Effector memory CD8-positive, alpha-beta T cell (primary cell): ENCODE measurements at regions not wholly inside any gene's neighbourhood (a gene's known extent, or its start where the extent isn't known, plus 50 kb on each side); places are given as distances from the start of the nearest gene placed in this dataset.

ENCODE experiments used
- ATAC-seq: fragments of 150-1000 bp; cut with Tn5 transposase; replicated peaks from 2 replicates; pipeline ENCODE4 v1.10.0; 2021; ENCODE audit warnings: mild to moderate bottlenecking, moderate library complexity
- DNase-seq, 3 experiments: peaks; one replicate each; pipeline ENCODE4 v3.0.0; 2021
- H3K27ac Mint-ChIP-seq, 2 donors: one replicate each; pipeline ENCODE4 v1.8.0; 2022; ENCODE audit warnings: mild to moderate bottlenecking in 2 of 2, mixed read lengths in 2 of 2, moderate library complexity in 2 of 2
- H3K27me3 Mint-ChIP-seq, 2 donors: one replicate each; pipeline ENCODE4 v1.8.0; 2022; ENCODE audit warnings: mixed read lengths in 2 of 2
- H3K36me3 Mint-ChIP-seq: one replicate; pipeline ENCODE4 v1.8.0; 2022; ENCODE audit warnings: mild to moderate bottlenecking, moderate library complexity, mixed read lengths; ENCODE audit not compliant: insufficient read depth
- H3K4me1 Mint-ChIP-seq, 2 donors: one replicate each; pipeline ENCODE4 v1.8.0; 2022; ENCODE audit warnings: low read depth in 2 of 2, mixed read lengths in 2 of 2
- H3K4me3 Mint-ChIP-seq, 2 donors: one replicate each; pipeline ENCODE4 v1.8.0; 2022; ENCODE audit warnings: mild to moderate bottlenecking in 2 of 2, mixed read lengths in 2 of 2, moderate library complexity in 2 of 2
- H3K9me3 Mint-ChIP-seq, 2 donors: one replicate each; pipeline ENCODE4 v1.8.0; 2022; ENCODE audit warnings: mixed read lengths in 2 of 2

DNA sequence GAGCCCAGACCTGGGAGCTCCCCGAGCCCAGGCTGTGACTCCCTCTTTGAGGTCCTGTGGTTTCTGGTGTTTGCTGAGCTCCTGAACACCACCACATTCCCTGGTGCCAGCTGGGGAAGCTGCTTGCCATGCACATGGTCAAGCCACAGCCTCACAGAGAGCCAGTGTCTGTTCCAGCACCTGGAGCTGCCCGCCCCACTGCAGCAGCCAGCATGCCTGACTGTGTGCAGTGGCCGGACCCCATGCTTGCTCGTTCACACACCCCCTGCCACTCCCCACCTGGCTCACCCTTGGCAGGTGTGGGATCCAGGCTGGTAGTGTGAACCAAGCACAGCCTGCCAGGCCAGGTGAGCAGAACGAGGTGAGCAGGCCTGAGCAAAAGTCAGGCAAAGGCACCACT, 95.6 kb upstream of the FAM9C start:
- Mint-ChIP-seq H3K36me3 (no peaks in the 10 kb centered on the region), H3K9me3 (no peaks in the 10 kb centered on the region), H3K4me3 (no peak overlapping the region), H3K27ac (no peak overlapping the region), H3K4me1 (no peaks in the 10 kb centered on the region), H3K27me3 (no peaks in the 10 kb centered on the region)
- ATAC-seq (no peak), DNase-seq (no peak)

DNA sequence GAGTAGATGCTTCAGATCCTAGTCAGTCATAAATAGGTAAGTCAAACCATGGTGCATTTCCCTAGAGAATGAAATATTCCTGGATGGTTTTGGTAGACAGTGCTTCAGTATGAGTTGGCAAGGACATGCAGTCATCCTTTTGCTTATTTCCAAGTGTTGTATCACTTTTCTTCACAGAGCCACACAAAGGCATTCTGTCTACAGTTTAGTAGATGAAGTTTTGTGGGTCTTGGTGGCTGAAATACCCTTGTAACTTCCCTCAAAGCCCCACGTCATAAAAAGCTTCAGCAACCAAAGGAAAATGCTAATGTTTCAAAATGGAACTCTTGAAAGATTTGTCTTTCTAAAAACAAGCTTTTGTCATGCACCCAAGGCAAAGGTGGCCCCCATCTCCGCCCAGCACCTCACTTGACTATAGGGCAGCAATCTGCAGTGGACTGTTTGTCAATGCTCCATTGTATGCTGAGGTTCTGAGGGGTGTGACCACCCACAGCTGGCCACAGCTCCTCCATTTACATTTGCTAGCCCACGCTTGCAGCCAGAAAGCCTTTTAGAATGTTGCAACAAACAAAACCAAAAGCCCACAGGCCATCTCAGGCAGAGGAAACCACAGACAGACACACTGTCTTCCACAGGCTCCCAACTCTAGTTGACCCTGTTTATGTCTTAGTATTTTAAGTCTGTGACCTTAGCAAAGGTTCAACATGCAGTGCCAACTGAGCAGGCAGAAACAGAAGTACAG, 87.1 kb upstream of the FAM9C start:
- ATAC-seq (peak; percentile 97), DNase-seq (peak; percentile 9 to 27 (median 27))
- Mint-ChIP-seq H3K36me3 (peaks cover 2% of the 10 kb centered on the region), H3K27me3 (no peaks in the 10 kb centered on the region), H3K27ac (peak overlapping the region; percentile 17 to 38), H3K4me3 (peak overlapping the region; percentile 44 to 46), H3K9me3 (no peaks in the 10 kb centered on the region), H3K4me1 (peaks cover 5 to 6% of the 10 kb centered on the region in 2 donors)

DNA sequence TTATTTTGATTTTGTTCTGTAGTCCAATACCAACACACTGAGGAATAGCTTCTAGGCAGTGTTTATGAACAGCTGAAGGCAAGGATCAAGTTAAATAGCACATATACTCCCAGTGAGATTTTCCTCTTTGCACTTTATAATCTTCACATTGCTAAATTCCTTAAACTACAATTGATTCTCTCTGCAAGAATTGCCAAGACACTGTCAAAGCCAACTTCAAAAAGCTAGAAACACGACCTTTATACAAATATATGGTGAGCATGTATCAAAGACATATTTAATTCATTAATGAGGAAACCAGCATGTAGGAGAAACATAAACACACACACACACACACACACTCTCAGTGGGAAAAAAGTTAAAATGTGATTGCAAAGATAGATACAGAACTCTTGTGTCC, 86.4 kb upstream of the FAM9C start:
- no peak overlapping the region for H3K4me3 Mint-ChIP-seq
- H3K27me3 Mint-ChIP-seq: no peaks in the 10 kb centered on the region
- H3K27ac Mint-ChIP-seq: no peak overlapping the region
- no peaks in the 10 kb centered on the region for H3K9me3 Mint-ChIP-seq
- DNase-seq (no peak), ATAC-seq (no peak)
- peaks cover 5 to 6% of the 10 kb centered on the region in 2 donors for H3K4me1 Mint-ChIP-seq
- peaks cover 2% of the 10 kb centered on the region for H3K36me3 Mint-ChIP-seq

DNA sequence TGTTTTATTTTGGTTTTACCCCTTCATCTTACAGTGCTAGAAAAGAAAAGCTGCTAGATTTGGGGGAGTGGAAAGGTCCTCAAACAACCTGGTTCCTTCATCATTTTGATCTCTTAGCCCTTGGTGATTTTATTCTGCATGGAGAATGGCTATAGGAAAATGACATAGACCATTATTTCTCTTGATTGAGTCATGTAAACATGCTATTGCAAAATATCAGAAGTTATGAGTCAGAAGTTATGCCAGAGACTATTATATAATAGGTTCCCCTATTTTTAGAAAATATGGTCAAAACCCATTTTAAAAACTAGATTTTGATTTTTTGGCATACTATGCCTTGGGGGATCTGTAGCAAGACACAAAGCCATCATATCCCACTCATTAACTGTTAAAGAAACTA, 83.7 kb upstream of the FAM9C start:
- H3K27me3 Mint-ChIP-seq: no peaks in the 10 kb centered on the region
- ATAC-seq (no peak), DNase-seq (no peak)
- H3K4me3 Mint-ChIP-seq: no peak overlapping the region
- no peak overlapping the region for H3K27ac Mint-ChIP-seq
- peaks cover 2% of the 10 kb centered on the region for H3K36me3 Mint-ChIP-seq
- no peaks in the 10 kb centered on the region for H3K9me3 Mint-ChIP-seq
- peaks cover 13 to 14% of the 10 kb centered on the region in 2 donors for H3K4me1 Mint-ChIP-seq

DNA sequence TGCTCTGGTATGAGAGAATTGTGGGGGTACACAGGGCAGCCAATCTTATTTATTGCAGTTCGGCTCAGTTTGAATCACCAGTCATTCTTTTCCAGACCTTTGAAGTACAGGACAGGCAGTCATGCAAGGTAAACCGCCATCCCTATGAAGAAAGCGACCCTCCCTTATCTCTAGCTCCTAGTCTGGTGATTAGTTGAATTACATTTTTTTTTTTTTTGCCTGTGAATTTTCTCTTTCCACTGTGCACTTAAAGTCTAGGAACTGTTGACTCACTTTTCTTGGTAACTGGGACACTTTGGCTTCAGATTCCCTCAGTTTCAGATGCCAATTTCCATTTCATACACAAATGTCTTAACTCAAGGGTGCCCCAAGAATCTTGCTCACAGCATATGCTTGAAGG, 82.4 kb upstream of the FAM9C start:
- no peak for ATAC-seq
- peaks cover 2% of the 10 kb centered on the region for H3K36me3 Mint-ChIP-seq
- H3K9me3 Mint-ChIP-seq: no peaks in the 10 kb centered on the region
- no peak overlapping the region for H3K27ac Mint-ChIP-seq
- H3K4me1 Mint-ChIP-seq: peaks cover 14% of the 10 kb centered on the region in 2 donors
- no peak overlapping the region for H3K4me3 Mint-ChIP-seq
- DNase-seq: no peak
- H3K27me3 Mint-ChIP-seq: no peaks in the 10 kb centered on the region

DNA sequence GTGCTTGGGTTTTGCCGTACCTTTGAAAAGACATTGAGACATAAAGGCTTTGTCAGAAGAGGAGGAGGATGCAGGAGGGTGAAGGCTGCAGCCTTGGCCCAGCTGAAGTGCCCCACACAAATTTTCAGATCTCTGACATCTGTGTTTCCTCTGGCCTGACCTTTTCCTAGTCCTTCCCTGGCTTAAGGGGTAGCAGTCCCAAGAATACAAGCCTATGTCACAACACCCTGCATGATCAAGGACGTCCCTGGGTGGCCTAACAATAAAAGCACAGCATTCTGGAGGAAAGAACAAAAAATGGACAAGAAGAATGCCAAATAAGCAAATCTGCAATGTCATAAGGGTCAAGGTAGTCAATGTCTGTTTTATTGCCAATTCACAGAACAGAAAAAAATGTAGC, 80.8 kb upstream of the FAM9C start:
- Mint-ChIP-seq H3K27me3 (no peaks in the 10 kb centered on the region), H3K4me3 (no peak overlapping the region), H3K9me3 (no peaks in the 10 kb centered on the region), H3K4me1 (peaks cover 10 to 11% of the 10 kb centered on the region in 2 donors), H3K27ac (peak overlapping the region in 1 of 2 donors; percentile 89), H3K36me3 (peaks cover 2% of the 10 kb centered on the region)
- no peak for ATAC-seq
- no peak for DNase-seq

DNA sequence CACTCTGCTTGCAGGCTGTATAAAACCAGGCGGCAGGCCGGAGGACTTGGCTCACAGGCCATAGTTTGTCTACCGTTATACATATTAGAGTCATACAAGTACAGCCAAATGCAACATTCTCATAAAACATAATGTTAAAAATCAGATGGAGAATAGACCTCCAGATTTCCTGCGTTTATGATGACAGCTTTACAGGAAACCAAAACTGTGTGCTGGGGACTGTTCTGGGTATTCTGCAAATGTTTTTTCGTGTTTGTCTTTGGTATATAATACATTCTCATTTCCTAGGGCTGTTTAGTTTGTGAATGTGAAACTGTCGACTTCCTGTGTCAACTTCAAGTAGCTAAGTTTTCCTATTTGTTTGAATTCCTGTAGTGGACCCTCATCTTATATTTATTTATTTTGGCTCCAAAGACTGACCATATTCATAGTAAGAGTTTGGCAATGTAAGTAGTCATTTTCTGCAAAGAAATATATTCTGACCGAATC, 79.5 kb upstream of the FAM9C start:
- Mint-ChIP-seq H3K9me3 (no peaks in the 10 kb centered on the region), H3K4me1 (peaks cover 10 to 11% of the 10 kb centered on the region in 2 donors), H3K27me3 (no peaks in the 10 kb centered on the region), H3K27ac (peak overlapping the region; percentile 89 to 93), H3K36me3 (no peaks in the 10 kb centered on the region), H3K4me3 (peak overlapping the region; percentile 37 to 41)
- no peak for DNase-seq
- ATAC-seq: peak; percentile 59

DNA sequence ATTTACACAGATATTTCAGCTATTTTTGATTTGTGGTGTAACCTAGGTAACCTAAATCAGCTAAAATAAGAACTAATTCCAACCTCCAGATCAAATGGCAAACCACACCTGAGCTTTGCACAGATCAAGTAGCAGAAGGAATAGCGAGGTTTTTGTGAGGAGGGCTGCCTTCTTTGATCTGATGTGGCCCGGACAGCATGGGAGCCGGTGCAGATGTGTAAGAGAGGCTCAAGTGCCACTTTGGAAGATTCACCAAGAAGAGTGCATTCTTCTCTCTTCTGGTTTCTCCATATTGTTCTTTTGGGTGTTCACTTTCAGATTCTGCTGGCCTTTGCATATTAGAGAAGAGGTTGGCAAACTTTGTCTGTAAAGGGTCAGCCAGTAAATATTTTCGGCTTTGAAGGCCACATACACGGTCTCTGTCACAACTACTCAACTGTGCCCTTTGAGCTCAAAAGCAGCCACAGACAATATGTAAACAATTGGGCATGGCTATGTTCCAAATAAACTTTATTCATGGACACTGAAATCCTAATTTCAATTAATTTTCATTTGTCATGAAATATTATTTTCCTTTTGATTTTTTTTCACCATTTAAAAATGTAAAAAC, 78.9 kb upstream of the FAM9C start:
- no peaks in the 10 kb centered on the region for H3K27me3 Mint-ChIP-seq
- H3K4me3 Mint-ChIP-seq: peak overlapping the region; percentile 41 to 58
- no peak for DNase-seq
- no peaks in the 10 kb centered on the region for H3K9me3 Mint-ChIP-seq
- H3K4me1 Mint-ChIP-seq: peaks cover 10 to 11% of the 10 kb centered on the region in 2 donors
- no peak for ATAC-seq
- H3K36me3 Mint-ChIP-seq: no peaks in the 10 kb centered on the region
- peak overlapping the region; percentile 89 to 93 for H3K27ac Mint-ChIP-seq

DNA sequence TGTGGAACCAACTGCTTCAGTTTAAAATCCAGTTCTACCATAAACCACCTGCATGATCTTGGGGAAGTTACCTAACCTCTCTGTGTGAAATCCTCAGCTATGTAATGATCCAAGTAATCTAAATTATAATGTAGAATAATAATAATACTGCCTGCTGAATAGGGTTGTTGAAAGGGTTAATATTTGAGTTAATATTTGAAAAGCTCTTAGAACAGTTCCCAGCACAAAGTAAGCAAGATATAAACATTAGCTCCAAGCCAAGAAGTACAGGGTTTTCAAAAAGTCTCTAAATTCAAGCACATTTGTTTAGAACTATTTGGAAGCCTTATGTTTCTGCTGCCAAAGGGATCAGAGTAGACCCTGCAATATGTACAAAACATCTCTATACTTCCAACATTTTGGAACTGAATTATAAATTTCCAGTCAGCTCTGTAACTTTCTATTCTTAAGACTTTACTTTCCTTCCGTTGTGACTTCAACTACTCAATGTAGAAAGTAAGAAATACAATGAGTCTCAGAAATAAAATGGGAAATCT, 76.7 kb upstream of the FAM9C start:
- H3K36me3 Mint-ChIP-seq: peaks cover 5% of the 10 kb centered on the region
- no peak for DNase-seq

DNA sequence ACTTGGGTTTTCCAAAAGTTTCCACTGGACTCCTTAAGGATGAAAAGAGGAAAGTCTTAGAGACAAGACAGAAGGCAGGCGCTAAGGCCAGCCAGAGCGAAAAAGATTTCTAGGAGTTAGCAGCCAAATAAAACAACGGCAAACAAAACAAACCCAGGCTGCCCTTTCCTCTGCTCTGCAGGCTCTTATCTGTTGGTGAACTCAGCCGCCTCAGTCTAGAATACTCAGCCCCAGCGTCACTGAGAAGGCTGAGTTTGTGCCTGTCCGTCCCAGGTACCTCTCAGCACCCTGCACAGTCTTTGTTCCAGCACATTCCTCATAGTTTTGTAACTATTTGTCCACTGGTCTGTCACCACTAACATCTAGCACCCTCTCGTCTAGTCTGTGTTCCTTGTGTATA, 75.6 kb upstream of the FAM9C start:
- Mint-ChIP-seq H3K9me3 (no peaks in the 10 kb centered on the region), H3K36me3 (peaks cover 5% of the 10 kb centered on the region), H3K27ac (no peak overlapping the region), H3K4me1 (peaks cover 10 to 11% of the 10 kb centered on the region in 2 donors), H3K27me3 (no peaks in the 10 kb centered on the region), H3K4me3 (no peak overlapping the region)
- DNase-seq: no peak
- ATAC-seq: no peak

More for the DNA sequence above, 76.7 kb upstream of the FAM9C start:
- ATAC-seq: no peak
- Mint-ChIP-seq H3K9me3 (no peaks in the 10 kb centered on the region), H3K27ac (no peak overlapping the region), H3K4me3 (no peak overlapping the region), H3K27me3 (no peaks in the 10 kb centered on the region), H3K4me1 (peaks cover 10 to 11% of the 10 kb centered on the region in 2 donors)

DNA sequence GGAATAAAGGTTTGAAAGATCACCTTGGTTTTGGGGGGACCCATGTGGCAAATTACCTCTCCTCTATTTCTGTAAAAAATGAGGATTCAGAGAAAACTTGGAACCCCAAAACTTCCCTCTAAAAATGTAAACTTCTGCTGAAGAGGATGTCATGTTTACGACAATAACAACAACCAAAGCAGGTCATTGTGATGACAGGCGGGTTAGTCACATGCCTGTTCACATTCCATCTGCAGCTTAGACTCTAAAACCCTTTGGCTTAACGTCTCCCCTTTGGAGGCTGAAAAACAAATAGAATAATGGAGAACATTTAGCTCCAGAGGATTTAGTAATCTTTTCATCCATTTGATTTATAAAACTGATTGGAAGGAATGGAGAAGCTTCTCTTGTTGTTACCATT, 75.0 kb upstream of the FAM9C start:
- Mint-ChIP-seq H3K27ac (no peak overlapping the region), H3K36me3 (peaks cover 5% of the 10 kb centered on the region), H3K27me3 (no peaks in the 10 kb centered on the region), H3K9me3 (no peaks in the 10 kb centered on the region), H3K4me1 (peaks cover 6% of the 10 kb centered on the region in 2 donors), H3K4me3 (no peak overlapping the region)
- no peak for DNase-seq
- no peak for ATAC-seq

DNA sequence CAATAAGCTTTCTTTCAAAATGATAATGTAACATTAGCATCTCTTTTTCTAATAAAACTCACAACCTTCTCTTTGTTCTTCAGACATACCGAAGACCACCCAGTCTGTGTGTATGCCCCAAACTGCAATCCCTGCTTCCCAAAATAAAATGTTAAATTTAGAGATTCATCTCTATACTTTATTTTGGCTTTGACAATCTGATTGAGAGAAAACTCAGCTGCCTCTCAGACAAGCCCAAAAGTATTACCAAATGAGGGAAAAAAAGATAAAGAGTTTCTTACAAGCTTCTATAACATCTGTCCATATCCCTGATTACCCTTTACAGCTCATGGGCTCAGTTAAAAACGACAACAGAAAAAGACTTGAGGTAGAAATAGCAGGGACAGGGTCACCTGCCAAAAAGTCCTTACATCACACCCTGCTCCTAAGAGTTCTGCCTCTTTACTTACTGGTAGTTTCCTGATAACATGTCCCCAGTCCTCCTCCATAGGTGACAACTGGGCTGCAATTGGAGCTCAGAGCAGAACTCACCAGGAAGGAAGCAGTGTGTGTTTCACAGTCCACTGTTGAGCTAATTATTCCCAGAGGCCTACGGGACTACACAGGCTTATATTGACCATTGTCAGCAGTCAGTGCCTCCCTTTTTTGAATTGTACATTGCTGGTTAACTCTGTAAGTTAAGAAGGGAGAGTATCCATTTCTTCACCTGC, 70.9 kb upstream of the FAM9C start:
- Mint-ChIP-seq H3K9me3 (no peaks in the 10 kb centered on the region), H3K27ac (peak overlapping the region in 1 of 2 donors; percentile 41), H3K4me1 (no peaks in the 10 kb centered on the region), H3K27me3 (no peaks in the 10 kb centered on the region), H3K36me3 (peaks cover 5% of the 10 kb centered on the region), H3K4me3 (no peak overlapping the region)
- ATAC-seq (no peak), DNase-seq (no peak)

DNA sequence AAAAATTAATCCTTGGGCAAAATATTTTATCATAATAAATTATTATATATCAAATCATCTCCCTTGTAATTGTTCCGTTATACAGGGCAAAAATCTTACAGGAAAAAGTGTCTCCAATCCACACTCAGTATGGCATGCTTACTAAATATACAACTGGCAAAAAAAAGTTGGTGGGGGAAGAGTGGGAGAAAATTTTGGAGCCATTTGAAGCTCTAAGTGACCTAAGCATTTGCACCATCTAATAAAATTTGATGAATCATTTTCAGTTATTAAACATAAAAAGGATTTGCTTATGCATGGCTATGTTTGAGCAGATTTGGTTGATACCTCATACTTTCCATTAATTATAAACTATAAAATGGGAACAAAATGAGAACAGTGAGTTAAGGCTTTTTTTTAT, 68.1 kb upstream of the FAM9C start:
- no peaks in the 10 kb centered on the region for H3K27me3 Mint-ChIP-seq
- no peaks in the 10 kb centered on the region for H3K9me3 Mint-ChIP-seq
- H3K27ac Mint-ChIP-seq: no peak overlapping the region
- H3K36me3 Mint-ChIP-seq: peaks cover 5% of the 10 kb centered on the region
- H3K4me3 Mint-ChIP-seq: no peak overlapping the region
- ATAC-seq (no peak), DNase-seq (no peak)
- H3K4me1 Mint-ChIP-seq: no peaks in the 10 kb centered on the region
